HepG2 (cell line): ENCODE measurements at regions not wholly inside any gene's neighbourhood (a gene's known extent, or its start where the extent isn't known, plus 50 kb on each side); places are given as distances from the start of the nearest gene placed in this dataset.
A peak's percentile ranks its signal among the peaks of the same experiment; 100 is the strongest.
"Not testable (repeated sequence)": the region's sequence is repeated elsewhere in the genome, so short reads cannot be mapped to it uniquely, and the experiment has no call there.

ENCODE experiments used
- ATAC-seq: fragments of 200-7000 bp; cut with Tn5 transposase; 3 replicates; pipeline ENCODE4 v1.9.1; 2020; ENCODE audit warnings: mild to moderate bottlenecking, moderate library complexity
- BruUV-seq: library from RNA; stranded (reverse); fragments of 400-500 nt; replicated peaks from 2 replicates; lab custom pipeline; 2021; lab: Mats Ljungman, UMichigan
- CTCF ChIA-PET: fragments of 300-600 bp; formaldehyde crosslinking; extraction: SDS; loops from one replicate; lab custom pipeline; 2021; ENCODE audit warnings: low total read pairs, inconsistent platforms, low intra/inter-chr PET ratio; lab: Yijun Ruan, JAX
- POLR2A ChIA-PET: fragments of 350-600 bp; sonication (Branson Sonifier 250); formaldehyde crosslinking; loops from one replicate; lab custom pipeline; 2020; ENCODE audit warnings: antibody characterized with exemption, inconsistent platforms; lab: Yijun Ruan, JAX
- DNase-seq: peaks from one replicate; pipeline ENCODE4 v3.0.0-alpha.2; 2015; ENCODE audit warnings: low spot score
- FAIRE-seq: peaks from 3 replicates; lab custom pipeline; 2011; peaks lifted over from hg19 to GRCh38; lab: Jason Lieb, UNC
- H2AFZ ChIP-seq: one replicate; pipeline ENCODE4 v1.6.1; 2011; ENCODE audit warnings: low read length, inconsistent platforms
- H3K27ac ChIP-seq: fragments of 300-600 bp; 3 replicates; pipeline ENCODE4 v1.8.0; 2011; ENCODE audit warnings: mixed run types, mild to moderate bottlenecking, mixed read lengths, low read length, inconsistent platforms; ENCODE audit not compliant: insufficient read depth; ENCODE audit errors: extremely low read length
- H3K27me3 ChIP-seq, 2 experiments: fragments of 200-600 bp in 1 of 2; 2 replicates in 1 of 2; 3 replicates in 1 of 2; pipeline versions ENCODE4 v1.6.0 to v1.8.0; 2011; ENCODE audit warnings: low read length in 2 of 2, mild to moderate bottlenecking in 2 of 2, moderate library complexity in 2 of 2, inconsistent platforms in 1 of 2; ENCODE audit not compliant: insufficient read depth in 2 of 2, control insufficient read depth in 1 of 2
- H3K36me3 ChIP-seq, 2 experiments: fragments of 200-600 bp in 1 of 2; replicated peaks in 1 of 2; 2 replicates in 1 of 2; 3 replicates in 1 of 2; pipeline versions ENCODE4 v1.5.1 to v1.8.0; 2011; ENCODE audit warnings: low read length in 2 of 2, inconsistent platforms in 1 of 2; ENCODE audit not compliant: insufficient read depth in 2 of 2, control insufficient read depth in 1 of 2
- H3K4me1 ChIP-seq: 2 replicates; pipeline ENCODE4 v1.5.1; 2012; ENCODE audit warnings: low read length, inconsistent platforms; ENCODE audit not compliant: insufficient read depth
- H3K4me2 ChIP-seq: 2 replicates; pipeline ENCODE4 v1.6.0; 2011; ENCODE audit warnings: low read depth, low read length, inconsistent platforms
- H3K4me3 ChIP-seq, 3 experiments: fragments of 200-600 bp in 1 of 3; sonication (generic), shearing (Covaris generic) in 1 of 3; replicated peaks in 1 of 3; 2 replicates each; pipeline ENCODE4 v1.5.1; 2011 to 2016; ENCODE audit warnings: low read length in 3 of 3, inconsistent platforms in 2 of 3, low read depth in 2 of 3, mild to moderate bottlenecking in 2 of 3, control low read depth in 1 of 3, mixed read lengths in 1 of 3; ENCODE audit not compliant: insufficient read depth in 1 of 3
- H3K79me2 ChIP-seq: one replicate; pipeline ENCODE4 v1.6.1; 2011; ENCODE audit warnings: low read length, inconsistent platforms; ENCODE audit not compliant: insufficient read depth
- H3K9ac ChIP-seq: 2 replicates; pipeline ENCODE4 v1.6.0; 2011; ENCODE audit warnings: mild to moderate bottlenecking, low read depth, low read length, inconsistent platforms; ENCODE audit not compliant: insufficient read depth
- H3K9me3 ChIP-seq: 2 replicates; pipeline ENCODE4 v1.5.1; 2012; ENCODE audit warnings: mild to moderate bottlenecking, low read length
- H4K20me1 ChIP-seq: 2 replicates; pipeline ENCODE4 v1.6.0; 2011; ENCODE audit warnings: inconsistent platforms, mild to moderate bottlenecking, low read length, moderate library complexity; ENCODE audit not compliant: insufficient read depth
- CTCF ChIP-seq: sonication (generic); formaldehyde crosslinking; IDR thresholded peaks from 2 replicates; pipeline ENCODE4 v1.5.0; 2020; ENCODE audit warnings: mild to moderate bottlenecking, missing genetic modification reagents, moderate library complexity
- SMC3 ChIP-seq: IDR thresholded peaks from 2 replicates; pipeline ENCODE4 v1.6.1; 2011; ENCODE audit warnings: low read length, improper control_type of control experiment
- STAG1 ChIP-seq: sonication (generic); formaldehyde crosslinking; IDR thresholded peaks from 2 replicates; pipeline ENCODE4 v1.4.0; 2020; ENCODE audit warnings: missing genetic modification reagents
- whole genome bisulfite sequencing: methylation state at CpG from one replicate; pipeline ENCODE4 v1.1.6; 2017; ENCODE audit warnings: low lambda C conversion rate; 5-methylcytosine and 5-hydroxymethylcytosine counted together
- in situ Hi-C: cut with HindIII; loops from 2 replicates; pipeline ENCODE4 v1.10.0; 2017; ENCODE audit warnings: low pct_unique_long_range_greater_than_20kb; ENCODE audit not compliant: extremely low pct_ligation_motif_present
- intact Hi-C: fragments of 100-400 bp; cut with micrococcal nuclease; formaldehyde crosslinking; loops from one replicate; pipeline ENCODE4 v1.10.0; 2022; ENCODE audit not compliant: unreplicated experiment

- H3K9me3 ChIP-seq, FAIRE-seq, H3K27me3 ChIP-seq, H3K4me1 ChIP-seq, intact Hi-C loops, H3K4me3 ChIP-seq, ATAC-seq, H3K27ac ChIP-seq, H3K4me2 ChIP-seq, in situ Hi-C loops, H2AFZ ChIP-seq, H3K79me2 ChIP-seq, H3K9ac ChIP-seq, H3K36me3 ChIP-seq, H4K20me1 ChIP-seq, POLR2A ChIA-PET, BruUV-seq: not testable (repeated sequence)
- CTCF ChIA-PET, result interaction anchor here (1.2 kb wide), 1 partner anchor 231 kb away, joined by 7 read pairs; no protein-coding TSS in a partner anchor
- peak; percentile 23 for DNase-seq
- TF ChIP-seq CTCF (CRISPR knock-in tag) (peak; percentile 57), STAG1 (CRISPR knock-in tag) (peak; percentile 57), SMC3 (peak; percentile 3; the same call in 1 of the 2 replicates)
- WGBS, result 3% methylated on average over 4 of the region's 4 CpGs
These were observed 1723.8 kb upstream of the DEFB115 start for GRCh38 chr20:29533566-29534177.

- H3K4me1 ChIP-seq, H3K4me2 ChIP-seq, H3K9ac ChIP-seq, H3K27ac ChIP-seq, POLR2A ChIA-PET, intact Hi-C loops, H3K36me3 ChIP-seq, H3K79me2 ChIP-seq, H2AFZ ChIP-seq, BruUV-seq, ATAC-seq, H3K9me3 ChIP-seq, DNase-seq, in situ Hi-C loops, CTCF ChIA-PET, H3K4me3 ChIP-seq, H3K27me3 ChIP-seq, H4K20me1 ChIP-seq, FAIRE-seq: not testable (repeated sequence)
- 72% methylated on average over 32 of the region's 44 CpGs for whole genome bisulfite sequencing
These were observed 1690.4 kb upstream of the DEFB115 start for GRCh38 chr20:29566901-29567635.

GRCh38 chr20:29567671-29568070, 1689.8 kb upstream of the DEFB115 start:
- DNase-seq, H3K9me3 ChIP-seq, BruUV-seq, in situ Hi-C loops, H3K36me3 ChIP-seq, H3K27ac ChIP-seq, H2AFZ ChIP-seq, H3K9ac ChIP-seq, H3K27me3 ChIP-seq, intact Hi-C loops, H3K4me2 ChIP-seq, H3K4me1 ChIP-seq, H3K79me2 ChIP-seq, CTCF ChIA-PET, ATAC-seq, FAIRE-seq, H4K20me1 ChIP-seq, H3K4me3 ChIP-seq, POLR2A ChIA-PET: not testable (repeated sequence)
- WGBS, result 44% methylated on average over 21 of the region's 23 CpGs
